HG03354 (cell line): ENCODE measurements at regions not wholly inside any gene's neighbourhood (a gene's known extent, or its start where the extent isn't known, plus 50 kb on each side); places are given as distances from the start of the nearest gene placed in this dataset.

Source experiments
- ATAC-seq: cut with Tn5 transposase; IDR thresholded peaks from one replicate; pipeline ENCODE4 v1.9.1; 2021; ENCODE audit warnings: mild to moderate bottlenecking; ENCODE audit not compliant: unreplicated experiment, poor library complexity, severe bottlenecking

DNA sequence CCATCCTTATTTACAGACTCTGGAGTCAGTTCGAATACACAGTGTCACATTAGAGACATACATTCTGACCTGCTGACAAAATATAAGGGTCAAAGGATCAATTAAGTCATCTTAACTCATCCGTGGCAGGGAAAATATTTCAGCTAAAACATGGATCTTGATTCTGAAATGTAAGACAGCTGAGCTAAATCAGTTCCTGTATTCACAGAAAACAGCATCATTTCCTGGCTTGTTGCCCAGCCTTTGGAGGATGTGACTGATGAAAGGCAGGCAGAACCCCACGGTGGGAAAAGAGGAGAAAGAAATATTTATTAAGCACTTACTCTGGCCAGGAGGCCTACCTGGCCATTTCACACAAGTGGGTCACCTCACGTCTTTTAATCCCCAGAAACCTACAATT, 101.9 kb downstream of the GAS2L3 start:
- ATAC-seq, result no peak

DNA sequence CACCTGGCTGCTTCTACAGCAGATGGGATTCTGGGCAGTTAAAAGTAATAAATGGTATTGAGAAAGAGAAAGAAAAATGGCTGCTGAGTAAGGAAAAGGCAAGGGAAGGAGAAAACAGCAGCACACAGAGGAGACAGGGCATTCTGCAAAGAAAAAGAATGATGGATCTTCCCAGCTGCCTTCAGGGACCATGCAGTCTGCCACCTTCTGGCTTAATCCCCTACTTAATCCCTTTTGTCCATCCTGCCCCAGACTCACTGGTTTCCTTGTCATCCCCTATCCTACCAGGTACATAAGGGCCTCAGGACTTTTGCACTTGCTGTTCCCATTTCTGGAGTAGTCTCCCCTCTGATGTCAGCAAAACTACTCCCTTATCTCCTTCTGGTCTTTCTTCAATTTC, 107.6 kb downstream of the GAS2L3 start:
- ATAC-seq, result no peak

DNA sequence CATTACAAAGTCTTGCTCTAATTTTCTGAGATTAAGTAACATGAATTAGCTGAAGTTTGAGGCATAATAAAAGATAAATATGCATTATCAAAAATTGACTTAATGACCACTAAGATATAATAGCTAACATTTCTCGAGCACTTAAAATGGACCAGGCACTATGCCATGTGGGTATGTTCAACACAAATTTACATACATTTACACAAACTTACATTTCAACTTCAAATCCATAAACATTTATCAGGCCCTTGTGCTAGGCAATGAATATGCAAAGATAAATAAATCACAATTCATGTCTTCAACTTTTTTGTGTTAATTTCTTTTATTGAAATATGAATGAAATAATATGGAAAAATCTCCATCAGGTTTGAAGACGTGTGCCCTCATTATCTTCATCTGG, 108.7 kb downstream of the GAS2L3 start:
- ATAC-seq, result no peak

DNA sequence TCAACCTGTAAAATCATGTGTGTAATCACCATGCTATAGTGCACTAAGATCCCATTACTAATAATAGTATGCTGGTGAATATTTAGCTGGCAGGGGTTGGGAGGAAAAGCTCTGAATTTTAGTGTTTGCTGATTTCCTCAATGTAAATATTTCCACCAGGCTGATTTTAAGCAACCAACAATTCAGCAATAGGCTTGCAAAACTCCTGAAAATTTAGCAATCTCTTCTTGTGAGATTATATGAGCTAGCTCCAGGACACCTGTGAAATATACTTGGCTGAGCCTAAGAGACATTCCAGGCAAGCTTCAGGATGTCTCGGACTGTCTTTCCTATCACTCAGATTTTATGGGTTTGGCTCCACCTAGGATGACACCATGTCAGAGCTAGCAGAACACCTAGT, 106.9 kb upstream of the ANO4 start:
- ATAC-seq, result no peak

DNA sequence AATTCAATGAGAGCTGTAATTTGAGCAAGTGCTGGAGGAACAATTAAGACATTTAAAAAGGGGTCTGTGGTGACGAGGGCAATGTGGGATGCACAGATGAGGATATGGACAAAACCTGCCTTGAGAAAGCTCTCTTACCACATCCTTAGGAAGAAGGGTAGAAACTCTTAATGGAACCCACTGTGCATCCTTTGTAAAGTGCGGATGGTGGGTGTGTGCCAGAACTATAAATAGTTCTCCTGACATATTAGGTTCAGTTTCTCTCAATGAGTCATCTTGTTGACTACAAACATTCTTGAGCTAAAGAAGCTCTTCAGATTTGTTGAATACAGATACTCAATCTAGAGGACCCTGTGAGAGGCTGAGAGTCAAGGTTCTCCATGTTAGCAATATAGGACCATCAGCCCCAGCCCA, 106.1 kb upstream of the ANO4 start:
- no peak for ATAC-seq

DNA sequence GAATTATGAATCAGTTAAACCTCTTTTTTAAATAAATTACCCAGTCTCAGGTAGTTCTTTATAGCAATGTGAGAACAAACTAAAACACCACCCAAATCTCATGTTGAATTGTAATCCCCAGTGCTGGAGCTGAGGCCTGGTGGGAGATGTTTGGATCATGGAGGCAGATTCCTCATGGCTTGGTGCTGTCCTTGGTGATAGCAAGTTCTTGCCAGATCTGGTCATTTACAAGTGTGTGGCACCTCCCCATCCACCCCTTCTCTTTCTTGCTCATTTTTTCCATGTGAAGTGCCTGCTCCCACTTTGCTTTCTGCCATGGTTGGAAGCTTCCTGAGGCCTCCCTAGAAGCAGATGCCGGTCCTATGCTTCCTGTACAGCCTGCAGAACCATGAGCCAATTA, 102.1 kb upstream of the ANO4 start:
- ATAC-seq, result no peak

- ATAC-seq, result no peak
Observed at GRCh38 chr12:100698518-100698917, 96.1 kb upstream of the ANO4 start.

GRCh38 chr12:100699209-100699608, 95.4 kb upstream of the ANO4 start:
- peak; percentile 86 for ATAC-seq

- ATAC-seq, result no peak
Observed at GRCh38 chr12:100703337-100703736, 91.2 kb upstream of the ANO4 start.

- ATAC-seq, result no peak
Observed at GRCh38 chr12:100703868-100704267, 90.7 kb upstream of the ANO4 start.

DNA sequence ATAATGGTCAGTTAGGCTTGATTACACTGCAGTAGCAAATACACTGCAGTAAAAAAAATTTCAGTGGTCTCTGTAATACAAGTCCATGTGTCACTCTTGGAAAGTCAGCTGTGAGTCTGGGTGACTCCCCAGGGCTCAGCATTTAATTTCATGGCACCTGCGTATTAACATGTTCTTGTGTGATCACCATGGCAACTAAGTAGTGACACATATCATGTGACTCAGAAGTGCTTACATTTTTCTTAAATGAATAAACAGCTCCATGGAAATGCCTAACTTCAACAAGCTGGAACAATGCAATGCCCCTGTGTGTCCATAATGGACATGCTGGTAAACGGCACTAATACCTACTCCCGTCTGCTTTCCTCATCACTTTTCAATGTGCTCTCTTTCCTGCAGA, 88.5 kb upstream of the ANO4 start:
- no peak for ATAC-seq

- no peak for ATAC-seq
Observed at GRCh38 chr12:100708591-100708990, 86.0 kb upstream of the ANO4 start.

GRCh38 chr12:100715976-100716944, 78.3 kb upstream of the ANO4 start:
- no peak for ATAC-seq

GRCh38 chr12:100716945-100717732, 77.4 kb upstream of the ANO4 start:
- no peak for ATAC-seq

DNA sequence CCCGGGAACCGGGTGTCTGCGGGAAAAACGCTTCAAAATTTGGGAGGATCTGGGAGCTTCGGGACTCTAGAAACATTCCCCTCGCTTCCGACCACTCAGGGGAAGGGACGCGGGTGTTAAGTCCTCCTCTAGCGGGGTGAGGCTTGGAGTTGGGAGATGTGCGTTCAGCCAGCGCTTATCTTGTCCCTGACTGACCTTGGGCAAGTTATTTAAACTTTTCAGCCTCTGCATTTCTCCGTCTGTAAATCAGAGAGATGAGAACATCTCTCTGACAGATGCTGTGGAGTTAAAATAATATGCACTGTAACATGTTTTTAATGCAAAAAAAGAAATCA, 76.9 kb upstream of the ANO4 start:
- ATAC-seq, result no peak

- no peak for ATAC-seq
Observed at GRCh38 chr12:100718187-100718586, 76.4 kb upstream of the ANO4 start.

GRCh38 chr12:100720016-100720654, 74.4 kb upstream of the ANO4 start:
- ATAC-seq, result no peak

GRCh38 chr12:100721169-100721568, 73.4 kb upstream of the ANO4 start:
- ATAC-seq, result no peak

DNA sequence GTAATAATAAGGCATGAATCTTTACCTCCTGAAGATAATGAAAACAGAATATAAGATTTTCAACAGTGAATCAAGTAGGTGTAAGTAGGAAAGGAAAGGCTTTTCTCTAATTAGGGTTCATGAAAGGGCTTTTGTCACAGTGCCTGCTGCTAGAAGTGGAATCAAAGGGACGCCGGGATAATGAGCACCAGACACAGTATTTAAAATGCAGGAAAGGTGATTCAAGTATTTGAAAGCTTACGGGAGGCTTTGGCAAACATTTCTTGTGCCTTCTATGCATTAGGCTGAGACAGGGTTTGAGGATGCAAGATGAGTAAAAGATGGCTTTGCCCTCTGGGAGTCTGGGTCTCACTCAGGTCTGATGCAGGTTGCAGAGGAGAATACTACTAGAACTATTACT, 70.5 kb upstream of the ANO4 start:
- no peak for ATAC-seq

DNA sequence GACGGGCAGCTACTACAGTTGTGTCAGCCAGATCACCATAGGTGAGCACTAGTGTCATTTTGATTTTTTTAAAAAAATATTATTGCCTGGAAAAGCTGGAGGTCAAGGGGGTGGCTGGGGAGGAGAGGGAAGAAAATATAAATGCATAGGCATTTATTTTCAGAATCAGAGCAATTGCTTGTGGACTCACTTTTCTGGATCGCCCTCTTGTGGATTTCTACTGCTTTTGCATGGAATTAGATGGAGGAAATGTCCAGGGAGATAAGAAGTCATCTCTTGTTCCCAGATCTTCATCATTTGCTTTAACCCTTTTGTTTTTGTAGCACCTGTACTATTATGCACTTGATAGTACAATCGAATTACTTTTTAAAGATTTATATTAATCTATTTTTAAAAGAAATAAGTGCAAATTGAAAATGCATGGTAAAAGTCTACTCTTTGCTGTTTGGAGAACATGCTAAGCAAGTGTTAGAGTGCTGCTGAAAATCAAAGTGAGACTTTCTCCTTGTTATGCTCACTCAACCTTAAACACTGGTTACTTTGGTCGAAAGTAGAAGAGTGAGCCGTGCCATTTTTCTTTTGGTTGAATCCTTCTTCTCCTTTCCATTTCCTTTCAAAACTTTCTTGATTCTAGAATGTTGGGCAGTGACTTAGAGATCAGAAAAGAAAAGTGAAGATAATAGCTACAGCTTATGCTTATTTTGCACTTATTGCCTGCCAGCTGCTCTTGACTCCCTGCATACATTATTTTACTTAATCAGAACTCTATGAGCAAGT, 60.6 kb upstream of the ANO4 start:
- ATAC-seq, result peak; percentile 79
